H9 (cell line): ENCODE measurements at regions not wholly inside any gene's neighbourhood (a gene's known extent, or its start where the extent isn't known, plus 50 kb on each side); places are given as distances from the start of the nearest gene placed in this dataset.

Experiments used
- DNase-seq: peaks from one replicate; pipeline ENCODE4 v3.0.0-alpha.2; 2017
- H2AFZ ChIP-seq: one replicate; pipeline ENCODE4 v1.6.1; 2013; ENCODE audit warnings: mild to moderate bottlenecking, low read length, control low read depth, moderate library complexity
- H2AK5ac ChIP-seq: 2 replicates; pipeline ENCODE4 v1.6.1; 2013; ENCODE audit warnings: low read length, control low read depth, mixed read lengths; ENCODE audit not compliant: insufficient read length
- H2BK120ac ChIP-seq: one replicate; pipeline ENCODE4 v1.6.1; 2013; ENCODE audit warnings: low read depth, mild to moderate bottlenecking, low read length, control low read depth, inconsistent platforms; ENCODE audit not compliant: poor library complexity, severe bottlenecking
- H2BK12ac ChIP-seq: 2 replicates; pipeline ENCODE4 v1.6.1; 2013; ENCODE audit warnings: low read length, control low read depth, mixed read lengths, low read depth; ENCODE audit not compliant: insufficient read length
- H2BK15ac ChIP-seq: 2 replicates; pipeline ENCODE4 v1.6.1; 2013; ENCODE audit warnings: low read depth, low read length, control low read depth
- H2BK20ac ChIP-seq: one replicate; pipeline ENCODE4 v1.6.1; 2013; ENCODE audit warnings: low read depth, mild to moderate bottlenecking, low read length, control low read depth, inconsistent platforms; ENCODE audit not compliant: poor library complexity, severe bottlenecking
- H2BK5ac ChIP-seq: 2 replicates; pipeline ENCODE4 v1.6.1; 2013; ENCODE audit warnings: low read length, control low read depth, mixed read lengths; ENCODE audit not compliant: insufficient read length
- H3K14ac ChIP-seq: 2 replicates; pipeline ENCODE4 v1.6.1; 2013; ENCODE audit warnings: low read length, control low read depth; ENCODE audit not compliant: insufficient read depth
- H3K18ac ChIP-seq: 2 replicates; pipeline ENCODE4 v1.6.1; 2013; ENCODE audit warnings: low read depth, mild to moderate bottlenecking, mixed read lengths, low read length, control low read depth; ENCODE audit not compliant: insufficient read length
- H3K23ac ChIP-seq: 2 replicates; pipeline ENCODE4 v1.6.1; 2013; ENCODE audit warnings: low read length, control low read depth, mixed read lengths, low read depth; ENCODE audit not compliant: insufficient read length
- H3K23me2 ChIP-seq: 2 replicates; pipeline ENCODE4 v1.6.1; 2013; ENCODE audit warnings: low read depth, mild to moderate bottlenecking, mixed read lengths, low read length, control low read depth; ENCODE audit not compliant: insufficient read length, poor library complexity, severe bottlenecking
- H3K27ac ChIP-seq: 2 replicates; pipeline ENCODE4 v1.5.1; 2013; ENCODE audit warnings: low read length, control low read depth, mixed read lengths, low read depth; ENCODE audit not compliant: insufficient read length
- H3K27me3 ChIP-seq: 2 replicates; pipeline ENCODE4 v1.6.1; 2013; ENCODE audit warnings: low read length, control low read depth, inconsistent platforms; ENCODE audit not compliant: insufficient read depth
- H3K4ac ChIP-seq: 2 replicates; pipeline ENCODE4 v1.6.1; 2013; ENCODE audit warnings: low read depth, mild to moderate bottlenecking, control low read depth, inconsistent platforms, low read length, moderate library complexity
- H3K4me1 ChIP-seq: 2 replicates; pipeline ENCODE4 v1.6.1; 2013; ENCODE audit warnings: low read length, control low read depth, inconsistent platforms; ENCODE audit not compliant: insufficient read depth
- H3K4me2 ChIP-seq: 2 replicates; pipeline ENCODE4 v1.6.1; 2013; ENCODE audit warnings: low read length, control low read depth, mixed read lengths; ENCODE audit not compliant: insufficient read length, insufficient read depth
- H3K56ac ChIP-seq: 2 replicates; pipeline ENCODE4 v1.6.1; 2013; ENCODE audit warnings: low read depth, mild to moderate bottlenecking, mixed read lengths, low read length, control low read depth; ENCODE audit not compliant: insufficient read length
- H3K79me1 ChIP-seq: 2 replicates; pipeline ENCODE4 v1.6.1; 2013; ENCODE audit warnings: low read depth, mild to moderate bottlenecking, moderate library complexity, low read length, control low read depth, inconsistent platforms; ENCODE audit not compliant: insufficient read depth, poor library complexity, severe bottlenecking
- H3K79me2 ChIP-seq: 2 replicates; pipeline ENCODE4 v1.6.1; 2013; ENCODE audit warnings: low read length, control low read depth, inconsistent platforms; ENCODE audit not compliant: insufficient read depth
- H3K9ac ChIP-seq: 2 replicates; pipeline ENCODE4 v1.6.1; 2013; ENCODE audit warnings: low read length, control low read depth, mixed read lengths; ENCODE audit not compliant: insufficient read length; ENCODE audit errors: extremely low read depth
- H3K9me3 ChIP-seq: one replicate; pipeline ENCODE4 v1.6.1; 2013; ENCODE audit warnings: low read depth, low read length, inconsistent platforms; ENCODE audit not compliant: control insufficient read depth
- H3T11ph ChIP-seq: one replicate; pipeline ENCODE4 v1.6.1; 2013; ENCODE audit warnings: mild to moderate bottlenecking, low read length, control low read depth, inconsistent platforms
- H4K20me1 ChIP-seq: one replicate; pipeline ENCODE4 v1.6.1; 2013; ENCODE audit not compliant: control insufficient read depth, insufficient read length, insufficient read depth
- H4K5ac ChIP-seq: 2 replicates; pipeline ENCODE4 v1.6.1; 2013; ENCODE audit warnings: low read depth, mild to moderate bottlenecking, mixed read lengths, low read length, control low read depth; ENCODE audit not compliant: insufficient read length
- H4K8ac ChIP-seq: replicated peaks from 2 replicates; pipeline ENCODE4 v1.6.1; 2013; ENCODE audit warnings: low read length, control low read depth, mixed read lengths, low read depth; ENCODE audit not compliant: insufficient read length
- H4K91ac ChIP-seq: 2 replicates; pipeline ENCODE4 v1.6.1; 2013; ENCODE audit warnings: low read depth, mild to moderate bottlenecking, moderate library complexity, mixed read lengths, low read length, control low read depth; ENCODE audit not compliant: insufficient read length
- H3K27ac Mint-ChIP-seq, 3 experiments: 2 replicates in 2 of 3; 3 replicates in 1 of 3; pipeline ENCODE4 v1.8.0; 2020 to 2021; ENCODE audit warnings: mixed read lengths in 3 of 3, mild to moderate bottlenecking in 1 of 3, moderate library complexity in 1 of 3
- H3K27me3 Mint-ChIP-seq: 2 replicates; pipeline ENCODE4 v1.8.0; 2021; ENCODE audit warnings: low read depth, mild to moderate bottlenecking, moderate library complexity, mixed read lengths
- H3K36me3 Mint-ChIP-seq, 3 experiments: 2 replicates in 2 of 3; 3 replicates in 1 of 3; pipeline ENCODE4 v1.8.0; 2020 to 2021; ENCODE audit warnings: low read depth in 3 of 3, mixed read lengths in 3 of 3; ENCODE audit not compliant: insufficient read depth in 1 of 3
- H3K4me1 Mint-ChIP-seq, 2 experiments: 2 replicates each; pipeline ENCODE4 v1.8.0; 2020; ENCODE audit warnings: mixed read lengths in 2 of 2
- H3K4me3 Mint-ChIP-seq, 2 experiments: 2 replicates in 1 of 2; 3 replicates in 1 of 2; pipeline ENCODE4 v1.8.0; 2020 to 2021; ENCODE audit warnings: mild to moderate bottlenecking in 2 of 2, mixed read lengths in 2 of 2, moderate library complexity in 1 of 2
- H3K9me3 Mint-ChIP-seq, 2 experiments: 2 replicates in 1 of 2; 3 replicates in 1 of 2; pipeline ENCODE4 v1.8.0; 2020; ENCODE audit warnings: mild to moderate bottlenecking in 2 of 2, mixed read lengths in 2 of 2, moderate library complexity in 1 of 2
- WGBS: extraction: QIAGEN DNeasy Blood & Tissue Kit; methylation state at CpG from one replicate; pipeline ENCODE4 v1.1.7; 2013; ENCODE audit warnings: missing lambda C conversion rate, low lambda C conversion rate, mixed read lengths; ENCODE audit not compliant: insufficient read length; ENCODE audit errors: extremely low coverage; 5-methylcytosine and 5-hydroxymethylcytosine counted together
- TF ChIP-seq, protein P1 (sequence below): fragments of 200-600 bp; sonication (generic); conservative IDR thresholded peaks from 3 replicates; pipeline ENCODE4 v1.8.0; 2021; ENCODE audit warnings: antibody characterized with exemption, mild to moderate bottlenecking

GRCh38 chr22:49486225-49486624 is 341.4 kb downstream of the BRD1 start:
- Histone ChIP-seq H4K5ac (no peak overlapping the region), H2BK12ac (no peak overlapping the region), H3K23me2 (no peaks in the 10 kb centered on the region), H2BK15ac (no peak overlapping the region), H2AK5ac (no peak overlapping the region), H3K9ac (no peak overlapping the region), H3K27me3 (no peaks in the 10 kb centered on the region; the same call in 1 of the 2 replicates), H3K56ac (no peak overlapping the region), H3K4me2 (no peak overlapping the region), H3K4ac (no peak overlapping the region), H3K9me3 (no peaks in the 10 kb centered on the region), H3K79me2 (no peaks in the 10 kb centered on the region), H3K79me1 (no peaks in the 10 kb centered on the region), H3K27ac (no peak overlapping the region), H3K14ac (no peak overlapping the region), H3K4me1 (peaks cover 5% of the 10 kb centered on the region; the same call in 1 of the 2 replicates), H4K91ac (no peak overlapping the region), H2BK120ac (no peak overlapping the region), H3T11ph (no peak overlapping the region), H3K18ac (no peak overlapping the region), H2AFZ (no peak overlapping the region), H4K8ac (no peak overlapping the region), H4K20me1 (no peaks in the 10 kb centered on the region), H2BK20ac (no peak overlapping the region), H3K23ac (no peak overlapping the region), H2BK5ac (no peak overlapping the region)
- Mint-ChIP-seq H3K4me1 (peaks cover 53 to 55% of the 10 kb centered on the region in 2 experiments), H3K4me3 (no peak overlapping the region), H3K27ac (no peak overlapping the region), H3K27me3 (peaks cover 5% of the 10 kb centered on the region), H3K36me3 (no peaks in the 10 kb centered on the region), H3K9me3 (no peaks in the 10 kb centered on the region)
- TF ChIP-seq, protein P1, sequence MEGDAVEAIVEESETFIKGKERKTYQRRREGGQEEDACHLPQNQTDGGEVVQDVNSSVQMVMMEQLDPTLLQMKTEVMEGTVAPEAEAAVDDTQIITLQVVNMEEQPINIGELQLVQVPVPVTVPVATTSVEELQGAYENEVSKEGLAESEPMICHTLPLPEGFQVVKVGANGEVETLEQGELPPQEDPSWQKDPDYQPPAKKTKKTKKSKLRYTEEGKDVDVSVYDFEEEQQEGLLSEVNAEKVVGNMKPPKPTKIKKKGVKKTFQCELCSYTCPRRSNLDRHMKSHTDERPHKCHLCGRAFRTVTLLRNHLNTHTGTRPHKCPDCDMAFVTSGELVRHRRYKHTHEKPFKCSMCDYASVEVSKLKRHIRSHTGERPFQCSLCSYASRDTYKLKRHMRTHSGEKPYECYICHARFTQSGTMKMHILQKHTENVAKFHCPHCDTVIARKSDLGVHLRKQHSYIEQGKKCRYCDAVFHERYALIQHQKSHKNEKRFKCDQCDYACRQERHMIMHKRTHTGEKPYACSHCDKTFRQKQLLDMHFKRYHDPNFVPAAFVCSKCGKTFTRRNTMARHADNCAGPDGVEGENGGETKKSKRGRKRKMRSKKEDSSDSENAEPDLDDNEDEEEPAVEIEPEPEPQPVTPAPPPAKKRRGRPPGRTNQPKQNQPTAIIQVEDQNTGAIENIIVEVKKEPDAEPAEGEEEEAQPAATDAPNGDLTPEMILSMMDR, result no peak
- no peak for DNase-seq
- WGBS, result no CpG with 5 or more reads among the region's 7 CpGs
